WTC11 (cell line): ENCODE measurements at regions not wholly inside any gene's neighbourhood (a gene's known extent, or its start where the extent isn't known, plus 50 kb on each side); places are given as distances from the start of the nearest gene placed in this dataset.

ENCODE experiments used
- ATAC-seq: fragments of 200-7000 bp; cut with Tn5 transposase; 2 replicates; pipeline ENCODE4 v1.10.0; 2021; ENCODE audit warnings: mild to moderate bottlenecking, moderate library complexity
- CTCF ChIA-PET: fragments of 300-600 bp; sonication (Branson Sonifier 250); formaldehyde crosslinking; loops from one replicate; lab custom pipeline; 2021; ENCODE audit warnings: antibody characterized with exemption; lab: Charles Lee
- POLR2A ChIA-PET: fragments of 350-600 bp; sonication (Branson Sonifier 250); formaldehyde crosslinking; loops from one replicate; lab custom pipeline; 2021; ENCODE audit warnings: antibody characterized with exemption; lab: Charles Lee
- DNase-seq: peaks from one replicate; pipeline ENCODE4 v3.0.0; 2021; ENCODE audit warnings: low spot score
- H3K27ac Mint-ChIP-seq: 2 replicates; pipeline ENCODE4 v1.8.0; 2021; ENCODE audit warnings: mixed read lengths
- H3K27me3 Mint-ChIP-seq: 2 replicates; pipeline ENCODE4 v1.8.0; 2021; ENCODE audit warnings: low read depth, mild to moderate bottlenecking, moderate library complexity, mixed read lengths
- H3K36me3 Mint-ChIP-seq: 2 replicates; pipeline ENCODE4 v1.8.0; 2021; ENCODE audit warnings: mixed read lengths
- H3K4me1 Mint-ChIP-seq: 2 replicates; pipeline ENCODE4 v1.8.0; 2022; ENCODE audit warnings: mixed read lengths
- H3K4me3 Mint-ChIP-seq: 2 replicates; pipeline ENCODE4 v1.8.0; 2021; ENCODE audit warnings: mild to moderate bottlenecking, moderate library complexity, mixed read lengths
- H3K9me3 Mint-ChIP-seq: 2 replicates; pipeline ENCODE4 v1.8.0; 2021; ENCODE audit warnings: mixed read lengths
- ETV6 ChIP-seq: sonication (generic); formaldehyde crosslinking; IDR thresholded peaks from 2 replicates; pipeline ENCODE4 v1.8.1; 2022; ENCODE audit warnings: mild to moderate bottlenecking, missing genetic modification reagents
- FOXK1 ChIP-seq: sonication (generic); formaldehyde crosslinking; IDR thresholded peaks from 2 replicates; pipeline ENCODE4 v1.8.0; 2022; ENCODE audit warnings: mild to moderate bottlenecking, moderate library complexity, missing genetic modification reagents
- GABPB1 ChIP-seq: sonication (generic); formaldehyde crosslinking; IDR thresholded peaks from 2 replicates; pipeline ENCODE4 v1.8.1; 2023; ENCODE audit warnings: mild to moderate bottlenecking, missing genetic modification reagents
- JUN ChIP-seq: sonication (generic); formaldehyde crosslinking; IDR thresholded peaks from 2 replicates; pipeline ENCODE4 v1.8.0; 2023; ENCODE audit warnings: mild to moderate bottlenecking, missing genetic modification reagents
- NFATC4 ChIP-seq: fragments of 250-450 bp; sonication (Bioruptor Pico); IDR thresholded peaks from 2 replicates; pipeline ENCODE4 v1.9.0; 2021; ENCODE audit warnings: mild to moderate bottlenecking
- NFYB ChIP-seq: sonication (generic); formaldehyde crosslinking; conservative IDR thresholded peaks from 2 replicates; pipeline ENCODE4 v1.8.0; 2022; ENCODE audit warnings: low read depth, missing genetic modification reagents
- NR1H2 ChIP-seq: sonication (generic); formaldehyde crosslinking; IDR thresholded peaks from 2 replicates; pipeline ENCODE4 v1.9.0; 2021; ENCODE audit warnings: mild to moderate bottlenecking, moderate library complexity, missing genetic modification reagents
- SP1 ChIP-seq: sonication (generic); formaldehyde crosslinking; conservative IDR thresholded peaks from 2 replicates; pipeline ENCODE4 v1.8.1; 2022; ENCODE audit warnings: missing genetic modification reagents
- TEAD1 ChIP-seq: sonication (generic); formaldehyde crosslinking; IDR thresholded peaks from 2 replicates; pipeline ENCODE4 v1.8.0; 2022; ENCODE audit warnings: mild to moderate bottlenecking, missing genetic modification reagents
- ZBTB21 ChIP-seq: sonication (generic); formaldehyde crosslinking; IDR thresholded peaks from 2 replicates; pipeline ENCODE4 v1.8.1; 2023; ENCODE audit warnings: mild to moderate bottlenecking, missing genetic modification reagents, borderline replicate concordance
- ZNF416 ChIP-seq: fragments of 250-450 bp; sonication (Bioruptor Pico); IDR thresholded peaks from 2 replicates; pipeline ENCODE4 v1.9.0; 2021; ENCODE audit warnings: mild to moderate bottlenecking, inconsistent platforms
- ZNF671 ChIP-seq: fragments of 250-450 bp; sonication (Bioruptor Pico); IDR thresholded peaks from 2 replicates; pipeline ENCODE4 v1.8.0; 2021; ENCODE audit warnings: mild to moderate bottlenecking
- TF ChIP-seq, protein P1 (sequence below): fragments of 250-450 bp; sonication (Bioruptor Pico); IDR thresholded peaks from 2 replicates; pipeline ENCODE4 v1.9.0; 2021; ENCODE audit warnings: mild to moderate bottlenecking, borderline replicate concordance
- TF ChIP-seq, protein P2 (sequence below): sonication (generic); formaldehyde crosslinking; IDR thresholded peaks from 2 replicates; pipeline ENCODE4 v1.8.0; 2022; ENCODE audit warnings: missing genetic modification reagents
- TF ChIP-seq, protein P3 (sequence below): sonication (generic); formaldehyde crosslinking; IDR thresholded peaks from 2 replicates; pipeline ENCODE4 v1.8.1; 2022; ENCODE audit warnings: mild to moderate bottlenecking, missing genetic modification reagents, moderate library complexity, borderline replicate concordance
- TF ChIP-seq, protein P4 (sequence below): sonication (generic); formaldehyde crosslinking; IDR thresholded peaks from 2 replicates; pipeline ENCODE4 v1.8.0; 2022; ENCODE audit warnings: mild to moderate bottlenecking, missing genetic modification reagents
- TF ChIP-seq, protein P5 (sequence below): sonication (generic); formaldehyde crosslinking; IDR thresholded peaks from 2 replicates; pipeline ENCODE4 v1.8.1; 2022; ENCODE audit warnings: mild to moderate bottlenecking, moderate library complexity, missing genetic modification reagents
- TF ChIP-seq, protein P6 (sequence below): sonication (generic); formaldehyde crosslinking; conservative IDR thresholded peaks from 2 replicates; pipeline ENCODE4 v1.8.1; 2022; ENCODE audit warnings: mild to moderate bottlenecking, missing genetic modification reagents
- TF ChIP-seq, protein P7 (sequence below): fragments of 250-450 bp; sonication (Bioruptor Pico); IDR thresholded peaks from 2 replicates; pipeline ENCODE4 v1.9.0; 2021; ENCODE audit warnings: moderate library complexity, mild to moderate bottlenecking, inconsistent platforms, borderline replicate concordance
- TF ChIP-seq, protein P8 (sequence below): sonication (generic); formaldehyde crosslinking; IDR thresholded peaks from 2 replicates; pipeline ENCODE4 v1.8.1; 2023; ENCODE audit warnings: mild to moderate bottlenecking, moderate library complexity, missing genetic modification reagents

DNA sequence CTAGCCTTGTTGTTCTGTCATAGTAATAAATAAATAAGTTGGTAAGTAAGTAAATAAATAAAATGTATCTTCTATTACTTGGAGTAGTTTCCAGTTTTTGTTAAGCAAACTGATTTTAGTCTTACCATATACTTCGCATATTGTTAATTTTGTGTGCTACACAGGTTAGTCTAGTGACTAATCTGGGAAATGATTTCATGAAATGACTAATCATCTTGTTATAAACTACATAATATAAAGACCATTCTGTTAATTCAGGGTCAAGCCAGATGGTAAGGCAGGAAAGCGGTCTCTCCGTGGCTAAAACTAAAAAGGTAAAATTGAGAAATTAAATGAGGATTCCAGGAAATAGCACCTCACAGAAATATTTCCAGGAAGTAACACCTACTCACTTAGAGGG is 58.5 kb upstream of the FOXP2 start (continued):
- TF ChIP-seq, protein P1, sequence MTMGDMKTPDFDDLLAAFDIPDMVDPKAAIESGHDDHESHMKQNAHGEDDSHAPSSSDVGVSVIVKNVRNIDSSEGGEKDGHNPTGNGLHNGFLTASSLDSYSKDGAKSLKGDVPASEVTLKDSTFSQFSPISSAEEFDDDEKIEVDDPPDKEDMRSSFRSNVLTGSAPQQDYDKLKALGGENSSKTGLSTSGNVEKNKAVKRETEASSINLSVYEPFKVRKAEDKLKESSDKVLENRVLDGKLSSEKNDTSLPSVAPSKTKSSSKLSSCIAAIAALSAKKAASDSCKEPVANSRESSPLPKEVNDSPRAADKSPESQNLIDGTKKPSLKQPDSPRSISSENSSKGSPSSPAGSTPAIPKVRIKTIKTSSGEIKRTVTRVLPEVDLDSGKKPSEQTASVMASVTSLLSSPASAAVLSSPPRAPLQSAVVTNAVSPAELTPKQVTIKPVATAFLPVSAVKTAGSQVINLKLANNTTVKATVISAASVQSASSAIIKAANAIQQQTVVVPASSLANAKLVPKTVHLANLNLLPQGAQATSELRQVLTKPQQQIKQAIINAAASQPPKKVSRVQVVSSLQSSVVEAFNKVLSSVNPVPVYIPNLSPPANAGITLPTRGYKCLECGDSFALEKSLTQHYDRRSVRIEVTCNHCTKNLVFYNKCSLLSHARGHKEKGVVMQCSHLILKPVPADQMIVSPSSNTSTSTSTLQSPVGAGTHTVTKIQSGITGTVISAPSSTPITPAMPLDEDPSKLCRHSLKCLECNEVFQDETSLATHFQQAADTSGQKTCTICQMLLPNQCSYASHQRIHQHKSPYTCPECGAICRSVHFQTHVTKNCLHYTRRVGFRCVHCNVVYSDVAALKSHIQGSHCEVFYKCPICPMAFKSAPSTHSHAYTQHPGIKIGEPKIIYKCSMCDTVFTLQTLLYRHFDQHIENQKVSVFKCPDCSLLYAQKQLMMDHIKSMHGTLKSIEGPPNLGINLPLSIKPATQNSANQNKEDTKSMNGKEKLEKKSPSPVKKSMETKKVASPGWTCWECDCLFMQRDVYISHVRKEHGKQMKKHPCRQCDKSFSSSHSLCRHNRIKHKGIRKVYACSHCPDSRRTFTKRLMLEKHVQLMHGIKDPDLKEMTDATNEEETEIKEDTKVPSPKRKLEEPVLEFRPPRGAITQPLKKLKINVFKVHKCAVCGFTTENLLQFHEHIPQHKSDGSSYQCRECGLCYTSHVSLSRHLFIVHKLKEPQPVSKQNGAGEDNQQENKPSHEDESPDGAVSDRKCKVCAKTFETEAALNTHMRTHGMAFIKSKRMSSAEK = no peak
- TF ChIP-seq NFATC4 (CRISPR knock-in tag) (no peak), ZNF416 (CRISPR knock-in tag) (no peak)
- TF ChIP-seq, all 79 proteins: peak for 0

DNA sequence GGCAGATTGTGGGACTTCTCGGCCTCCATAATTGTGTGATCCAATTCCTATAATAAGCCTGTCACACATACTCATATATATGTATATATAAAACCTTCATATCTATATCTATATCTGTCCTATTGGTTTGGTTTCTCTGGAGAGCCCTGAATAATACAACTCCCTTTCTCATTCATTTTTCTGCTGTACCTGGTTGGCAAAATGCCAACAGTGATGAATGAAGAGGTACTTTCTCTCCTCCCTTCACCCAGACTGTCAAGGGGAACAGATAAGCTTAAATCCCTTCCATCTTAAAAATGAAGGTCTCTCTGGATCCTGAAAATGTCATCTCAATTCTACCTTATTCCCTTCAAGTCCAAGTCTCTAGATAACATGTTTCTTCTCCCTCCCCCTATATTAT is 60.3 kb upstream of the FOXP2 start:
- no peak overlapping the region for H3K4me3 Mint-ChIP-seq
- H3K9me3 Mint-ChIP-seq = peaks cover 12% of the 10 kb centered on the region
- no peaks in the 10 kb centered on the region for H3K36me3 Mint-ChIP-seq
- no peaks in the 10 kb centered on the region for H3K4me1 Mint-ChIP-seq
- TF ChIP-seq NFYB (CRISPR knock-in tag) (no peak), SP1 (no peak), NR1H2 (CRISPR knock-in tag) (no peak), FOXK1 (CRISPR knock-in tag) (no peak), JUN (CRISPR knock-in tag) (no peak), GABPB1 (CRISPR knock-in tag) (no peak)
- TF ChIP-seq, protein P2, sequence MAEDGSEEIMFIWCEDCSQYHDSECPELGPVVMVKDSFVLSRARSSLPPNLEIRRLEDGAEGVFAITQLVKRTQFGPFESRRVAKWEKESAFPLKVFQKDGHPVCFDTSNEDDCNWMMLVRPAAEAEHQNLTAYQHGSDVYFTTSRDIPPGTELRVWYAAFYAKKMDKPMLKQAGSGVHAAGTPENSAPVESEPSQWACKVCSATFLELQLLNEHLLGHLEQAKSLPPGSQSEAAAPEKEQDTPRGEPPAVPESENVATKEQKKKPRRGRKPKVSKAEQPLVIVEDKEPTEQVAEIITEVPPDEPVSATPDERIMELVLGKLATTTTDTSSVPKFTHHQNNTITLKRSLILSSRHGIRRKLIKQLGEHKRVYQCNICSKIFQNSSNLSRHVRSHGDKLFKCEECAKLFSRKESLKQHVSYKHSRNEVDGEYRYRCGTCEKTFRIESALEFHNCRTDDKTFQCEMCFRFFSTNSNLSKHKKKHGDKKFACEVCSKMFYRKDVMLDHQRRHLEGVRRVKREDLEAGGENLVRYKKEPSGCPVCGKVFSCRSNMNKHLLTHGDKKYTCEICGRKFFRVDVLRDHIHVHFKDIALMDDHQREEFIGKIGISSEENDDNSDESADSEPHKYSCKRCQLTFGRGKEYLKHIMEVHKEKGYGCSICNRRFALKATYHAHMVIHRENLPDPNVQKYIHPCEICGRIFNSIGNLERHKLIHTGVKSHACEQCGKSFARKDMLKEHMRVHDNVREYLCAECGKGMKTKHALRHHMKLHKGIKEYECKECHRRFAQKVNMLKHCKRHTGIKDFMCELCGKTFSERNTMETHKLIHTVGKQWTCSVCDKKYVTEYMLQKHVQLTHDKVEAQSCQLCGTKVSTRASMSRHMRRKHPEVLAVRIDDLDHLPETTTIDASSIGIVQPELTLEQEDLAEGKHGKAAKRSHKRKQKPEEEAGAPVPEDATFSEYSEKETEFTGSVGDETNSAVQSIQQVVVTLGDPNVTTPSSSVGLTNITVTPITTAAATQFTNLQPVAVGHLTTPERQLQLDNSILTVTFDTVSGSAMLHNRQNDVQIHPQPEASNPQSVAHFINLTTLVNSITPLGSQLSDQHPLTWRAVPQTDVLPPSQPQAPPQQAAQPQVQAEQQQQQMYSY (CRISPR knock-in tag) = no peak
- H3K27me3 Mint-ChIP-seq = no peaks in the 10 kb centered on the region
- H3K27ac Mint-ChIP-seq = no peak overlapping the region
- CTCF ChIA-PET = no interaction called here
- ATAC-seq = no peak
- POLR2A ChIA-PET = no interaction called here
- no peak for DNase-seq

DNA sequence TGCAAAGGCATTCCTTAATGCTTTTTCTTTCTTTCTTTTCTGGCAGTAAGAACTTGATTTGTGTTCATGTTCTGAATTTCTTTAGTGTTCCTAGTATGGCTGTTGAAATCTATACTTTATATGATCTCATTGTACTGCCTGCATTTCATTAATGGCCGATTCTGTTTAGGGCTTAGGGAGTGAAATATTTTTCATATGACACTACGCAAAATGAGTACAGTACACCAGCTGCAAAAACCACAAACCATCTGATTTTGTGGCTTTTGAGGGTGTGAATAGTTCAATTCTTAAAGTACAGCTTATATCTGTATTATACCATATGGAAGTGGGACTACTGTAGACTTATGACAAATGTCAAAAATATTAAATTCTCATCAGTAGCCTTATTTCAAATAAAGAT is 69.1 kb upstream of the FOXP2 start:
- peaks cover 6% of the 10 kb centered on the region; the same call in 1 of the 2 replicates for H3K4me1 Mint-ChIP-seq
- CTCF ChIA-PET = no interaction called here
- H3K36me3 Mint-ChIP-seq = no peaks in the 10 kb centered on the region
- H3K9me3 Mint-ChIP-seq = no peaks in the 10 kb centered on the region
- no peaks in the 10 kb centered on the region for H3K27me3 Mint-ChIP-seq
- no peak for DNase-seq
- no peak overlapping the region for H3K27ac Mint-ChIP-seq
- TF ChIP-seq, protein P3, sequence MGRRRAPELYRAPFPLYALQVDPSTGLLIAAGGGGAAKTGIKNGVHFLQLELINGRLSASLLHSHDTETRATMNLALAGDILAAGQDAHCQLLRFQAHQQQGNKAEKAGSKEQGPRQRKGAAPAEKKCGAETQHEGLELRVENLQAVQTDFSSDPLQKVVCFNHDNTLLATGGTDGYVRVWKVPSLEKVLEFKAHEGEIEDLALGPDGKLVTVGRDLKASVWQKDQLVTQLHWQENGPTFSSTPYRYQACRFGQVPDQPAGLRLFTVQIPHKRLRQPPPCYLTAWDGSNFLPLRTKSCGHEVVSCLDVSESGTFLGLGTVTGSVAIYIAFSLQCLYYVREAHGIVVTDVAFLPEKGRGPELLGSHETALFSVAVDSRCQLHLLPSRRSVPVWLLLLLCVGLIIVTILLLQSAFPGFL (CRISPR knock-in tag) = no peak
- TF ChIP-seq, protein P4, sequence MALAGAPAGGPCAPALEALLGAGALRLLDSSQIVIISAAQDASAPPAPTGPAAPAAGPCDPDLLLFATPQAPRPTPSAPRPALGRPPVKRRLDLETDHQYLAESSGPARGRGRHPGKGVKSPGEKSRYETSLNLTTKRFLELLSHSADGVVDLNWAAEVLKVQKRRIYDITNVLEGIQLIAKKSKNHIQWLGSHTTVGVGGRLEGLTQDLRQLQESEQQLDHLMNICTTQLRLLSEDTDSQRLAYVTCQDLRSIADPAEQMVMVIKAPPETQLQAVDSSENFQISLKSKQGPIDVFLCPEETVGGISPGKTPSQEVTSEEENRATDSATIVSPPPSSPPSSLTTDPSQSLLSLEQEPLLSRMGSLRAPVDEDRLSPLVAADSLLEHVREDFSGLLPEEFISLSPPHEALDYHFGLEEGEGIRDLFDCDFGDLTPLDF (CRISPR knock-in tag) = no peak
- TF ChIP-seq ZNF671 (CRISPR knock-in tag) (no peak), ZBTB21 (CRISPR knock-in tag) (no peak), ETV6 (CRISPR knock-in tag) (no peak), TEAD1 (CRISPR knock-in tag) (no peak)
- TF ChIP-seq, protein P5, sequence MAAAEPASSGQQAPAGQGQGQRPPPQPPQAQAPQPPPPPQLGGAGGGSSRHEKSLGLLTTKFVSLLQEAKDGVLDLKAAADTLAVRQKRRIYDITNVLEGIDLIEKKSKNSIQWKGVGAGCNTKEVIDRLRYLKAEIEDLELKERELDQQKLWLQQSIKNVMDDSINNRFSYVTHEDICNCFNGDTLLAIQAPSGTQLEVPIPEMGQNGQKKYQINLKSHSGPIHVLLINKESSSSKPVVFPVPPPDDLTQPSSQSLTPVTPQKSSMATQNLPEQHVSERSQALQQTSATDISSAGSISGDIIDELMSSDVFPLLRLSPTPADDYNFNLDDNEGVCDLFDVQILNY = no peak
- TF ChIP-seq, protein P6, sequence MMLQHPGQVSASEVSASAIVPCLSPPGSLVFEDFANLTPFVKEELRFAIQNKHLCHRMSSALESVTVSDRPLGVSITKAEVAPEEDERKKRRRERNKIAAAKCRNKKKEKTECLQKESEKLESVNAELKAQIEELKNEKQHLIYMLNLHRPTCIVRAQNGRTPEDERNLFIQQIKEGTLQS (CRISPR knock-in tag) = no peak
- TF ChIP-seq, protein P7, sequence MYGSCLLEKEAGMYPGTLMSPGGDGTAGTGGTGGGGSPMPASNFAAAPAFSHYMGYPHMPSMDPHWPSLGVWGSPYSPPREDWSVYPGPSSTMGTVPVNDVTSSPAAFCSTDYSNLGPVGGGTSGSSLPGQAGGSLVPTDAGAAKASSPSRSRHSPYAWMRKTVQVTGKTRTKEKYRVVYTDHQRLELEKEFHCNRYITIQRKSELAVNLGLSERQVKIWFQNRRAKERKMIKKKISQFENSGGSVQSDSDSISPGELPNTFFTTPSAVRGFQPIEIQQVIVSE (CRISPR knock-in tag) = no peak
- TF ChIP-seq, protein P8, sequence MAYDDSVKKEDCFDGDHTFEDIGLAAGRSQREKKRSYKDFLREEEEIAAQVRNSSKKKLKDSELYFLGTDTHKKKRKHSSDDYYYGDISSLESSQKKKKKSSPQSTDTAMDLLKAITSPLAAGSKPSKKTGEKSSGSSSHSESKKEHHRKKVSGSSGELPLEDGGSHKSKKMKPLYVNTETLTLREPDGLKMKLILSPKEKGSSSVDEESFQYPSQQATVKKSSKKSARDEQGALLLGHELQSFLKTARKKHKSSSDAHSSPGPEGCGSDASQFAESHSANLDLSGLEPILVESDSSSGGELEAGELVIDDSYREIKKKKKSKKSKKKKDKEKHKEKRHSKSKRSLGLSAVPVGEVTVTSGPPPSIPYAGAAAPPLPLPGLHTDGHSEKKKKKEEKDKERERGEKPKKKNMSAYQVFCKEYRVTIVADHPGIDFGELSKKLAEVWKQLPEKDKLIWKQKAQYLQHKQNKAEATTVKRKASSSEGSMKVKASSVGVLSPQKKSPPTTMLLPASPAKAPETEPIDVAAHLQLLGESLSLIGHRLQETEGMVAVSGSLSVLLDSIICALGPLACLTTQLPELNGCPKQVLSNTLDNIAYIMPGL (CRISPR knock-in tag) = no peak
- POLR2A ChIA-PET = no interaction called here
- no peak for ATAC-seq
- H3K4me3 Mint-ChIP-seq = no peak overlapping the region
